ENCODE measurements at regions not wholly inside any gene's neighbourhood (a gene's known extent, or its start where the extent isn't known, plus 50 kb on each side); places are given as distances from the start of the nearest gene placed in this dataset.

DNA sequence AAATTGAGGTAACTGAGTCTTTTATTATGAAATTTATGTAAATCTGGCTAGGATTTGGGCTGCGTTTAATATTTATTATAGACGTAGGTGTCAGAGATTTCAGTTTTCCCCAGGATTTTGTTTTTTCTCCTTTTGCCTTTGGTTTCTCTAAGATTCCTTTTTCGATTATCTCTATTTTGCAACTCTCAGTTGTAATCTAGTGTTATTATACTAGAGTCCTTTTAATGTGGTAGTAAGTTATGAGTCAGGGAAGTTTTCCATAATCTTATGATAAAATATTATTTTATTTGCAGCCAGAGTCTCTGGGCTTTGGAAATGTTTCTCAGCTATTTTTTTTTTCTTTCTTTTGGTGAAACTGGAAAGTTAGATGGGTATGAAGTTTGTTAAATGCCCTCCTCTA, 1043.8 kb downstream of the PLA2G4A start:
- no peak for TF ChIP-seq EZH2phosphoT487 (IDR thresholded peaks at IDR 0.05; ENCODE audit: insufficient read depth, low read depth)
- no peak for TF ChIP-seq EZH2 (IDR thresholded peaks at IDR 0.05; ENCODE audit: insufficient read depth, poor library complexity, severe bottlenecking)
